WERI-Rb-1 (cell line): ENCODE measurements at regions not wholly inside any gene's neighbourhood (a gene's known extent, or its start where the extent isn't known, plus 50 kb on each side); places are given as distances from the start of the nearest gene placed in this dataset.

ENCODE experiments used
- DNase-seq: peaks from one replicate; pipeline ENCODE4 v3.0.0-alpha.2; 2020
- H3K27ac ChIP-seq: fragments of 250-450 bp; sonication (Bioruptor Pico); 2 replicates; pipeline ENCODE4 v1.5.1; 2020; ENCODE audit warnings: mild to moderate bottlenecking, moderate library complexity
- H3K27me3 ChIP-seq: fragments of 250-450 bp; sonication (Bioruptor Pico); 2 replicates; pipeline ENCODE4 v1.5.1; 2021; ENCODE audit warnings: mild to moderate bottlenecking, low read depth, moderate library complexity; ENCODE audit not compliant: insufficient read depth, severe bottlenecking
- H3K36me3 ChIP-seq: fragments of 250-450 bp; sonication (Bioruptor Pico); 2 replicates; pipeline ENCODE4 v1.5.1; 2020; ENCODE audit warnings: mild to moderate bottlenecking, moderate library complexity
- H3K4me3 ChIP-seq: 2 replicates; pipeline ENCODE4 v1.5.1; 2011; ENCODE audit warnings: low read depth, mild to moderate bottlenecking, control low read depth, low read length
- H3K9me3 ChIP-seq: fragments of 250-450 bp; sonication (Bioruptor Pico); 2 replicates; pipeline ENCODE4 v1.5.1; 2021; ENCODE audit warnings: mild to moderate bottlenecking, moderate library complexity; ENCODE audit not compliant: severe bottlenecking
- TF ChIP-seq, protein P1 (sequence below): IDR thresholded peaks from 2 replicates; pipeline ENCODE4 v1.5.1; 2011; ENCODE audit warnings: low read depth, mild to moderate bottlenecking, control low read depth, inconsistent platforms, low read length

DNA sequence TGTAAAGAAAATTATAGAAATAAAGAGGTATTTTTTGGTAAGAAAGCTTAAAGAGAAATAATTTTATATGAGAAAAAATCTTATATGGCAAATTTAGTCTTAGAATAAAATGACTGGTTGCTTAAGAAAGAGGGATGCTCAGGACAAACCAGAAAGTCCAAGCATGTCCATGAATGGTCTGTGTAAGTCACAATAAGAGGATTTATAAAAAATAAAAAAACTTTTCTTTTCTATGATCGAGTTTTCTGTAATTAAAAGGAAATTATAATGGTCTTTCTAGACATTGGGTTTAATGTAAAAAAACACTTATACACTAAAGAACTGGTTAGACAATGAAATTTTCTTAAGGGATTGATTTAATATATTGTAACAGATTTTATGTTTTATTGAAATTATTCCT is 819.6 kb downstream of the TBC1D22A start:
- peaks cover 20% of the 10 kb centered on the region for H3K9me3 ChIP-seq
- no peak for DNase-seq
- H3K27ac ChIP-seq, result no peak overlapping the region
- TF ChIP-seq, protein P1, sequence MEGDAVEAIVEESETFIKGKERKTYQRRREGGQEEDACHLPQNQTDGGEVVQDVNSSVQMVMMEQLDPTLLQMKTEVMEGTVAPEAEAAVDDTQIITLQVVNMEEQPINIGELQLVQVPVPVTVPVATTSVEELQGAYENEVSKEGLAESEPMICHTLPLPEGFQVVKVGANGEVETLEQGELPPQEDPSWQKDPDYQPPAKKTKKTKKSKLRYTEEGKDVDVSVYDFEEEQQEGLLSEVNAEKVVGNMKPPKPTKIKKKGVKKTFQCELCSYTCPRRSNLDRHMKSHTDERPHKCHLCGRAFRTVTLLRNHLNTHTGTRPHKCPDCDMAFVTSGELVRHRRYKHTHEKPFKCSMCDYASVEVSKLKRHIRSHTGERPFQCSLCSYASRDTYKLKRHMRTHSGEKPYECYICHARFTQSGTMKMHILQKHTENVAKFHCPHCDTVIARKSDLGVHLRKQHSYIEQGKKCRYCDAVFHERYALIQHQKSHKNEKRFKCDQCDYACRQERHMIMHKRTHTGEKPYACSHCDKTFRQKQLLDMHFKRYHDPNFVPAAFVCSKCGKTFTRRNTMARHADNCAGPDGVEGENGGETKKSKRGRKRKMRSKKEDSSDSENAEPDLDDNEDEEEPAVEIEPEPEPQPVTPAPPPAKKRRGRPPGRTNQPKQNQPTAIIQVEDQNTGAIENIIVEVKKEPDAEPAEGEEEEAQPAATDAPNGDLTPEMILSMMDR, result no peak
- H3K27me3 ChIP-seq, result no peaks in the 10 kb centered on the region
- H3K4me3 ChIP-seq, result no peak overlapping the region
- H3K36me3 ChIP-seq, result no peaks in the 10 kb centered on the region

DNA sequence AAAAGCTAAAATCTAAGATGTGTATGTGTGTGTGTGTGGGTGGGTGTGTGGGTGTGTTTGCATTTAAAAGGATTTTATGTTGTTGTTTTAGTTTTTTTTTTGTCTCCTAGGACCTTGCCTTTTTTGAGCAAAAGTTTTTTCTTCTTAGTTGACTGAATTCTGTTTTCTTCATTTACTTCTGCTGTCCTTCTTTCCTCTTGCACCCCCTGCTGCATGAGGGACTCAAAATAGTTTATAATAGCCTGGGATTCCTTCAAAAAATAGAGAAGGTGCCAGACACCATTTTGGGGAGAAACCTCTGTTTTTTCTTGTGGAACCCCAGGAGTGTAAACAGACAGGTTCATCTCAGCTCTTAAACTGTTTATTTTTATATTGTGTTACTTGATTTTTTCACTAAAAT is 817.7 kb downstream of the TBC1D22A start:
- H3K9me3 ChIP-seq, result peaks cover 20% of the 10 kb centered on the region
- no peaks in the 10 kb centered on the region for H3K27me3 ChIP-seq
- no peaks in the 10 kb centered on the region for H3K36me3 ChIP-seq
- no peak overlapping the region for H3K27ac ChIP-seq
- TF ChIP-seq, protein P1, result no peak
- DNase-seq, result no peak
- H3K4me3 ChIP-seq, result no peak overlapping the region

DNA sequence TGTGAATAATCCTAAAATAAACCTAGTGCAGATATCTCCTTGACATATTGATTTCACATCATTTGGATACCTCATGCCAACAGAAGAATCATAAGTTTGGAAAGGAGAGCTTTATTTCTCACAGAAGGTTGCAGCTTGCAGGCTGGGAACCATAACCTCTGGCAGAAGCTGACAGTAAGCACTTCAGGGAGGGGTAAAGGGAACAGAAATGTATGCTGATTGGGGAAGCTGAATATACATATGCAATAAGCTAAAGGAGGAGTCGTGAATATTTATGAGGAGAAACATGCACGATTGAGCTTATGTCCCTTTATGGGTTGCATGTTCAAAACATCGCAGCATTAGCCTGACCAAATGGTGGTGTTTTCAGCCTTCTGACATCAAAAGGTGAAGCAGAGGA is 814.5 kb downstream of the TBC1D22A start:
- no peaks in the 10 kb centered on the region for H3K36me3 ChIP-seq
- H3K9me3 ChIP-seq, result peaks cover 3% of the 10 kb centered on the region
- no peak overlapping the region for H3K27ac ChIP-seq
- H3K27me3 ChIP-seq, result no peaks in the 10 kb centered on the region
- no peak overlapping the region for H3K4me3 ChIP-seq
- DNase-seq, result no peak
- TF ChIP-seq, protein P1, result no peak

DNA sequence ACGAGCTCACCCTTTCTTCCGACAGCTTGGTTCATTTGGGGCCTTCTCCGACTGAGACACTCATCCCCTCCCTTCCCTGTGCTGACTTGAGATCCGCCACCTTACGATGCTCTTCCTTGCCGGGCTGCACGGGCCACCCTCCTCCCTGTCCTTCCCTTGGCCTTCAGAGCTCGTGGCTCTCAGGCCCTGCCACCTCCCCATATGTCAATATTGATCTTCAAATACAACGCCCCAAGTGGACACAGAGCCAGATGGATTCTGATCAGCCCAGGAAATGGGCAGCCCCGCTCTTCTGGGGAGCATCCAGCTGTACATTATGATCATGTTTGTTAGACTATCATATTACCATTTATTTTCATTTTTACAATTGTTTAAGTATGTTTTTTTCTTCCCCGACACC is 812.8 kb downstream of the TBC1D22A start:
- no peaks in the 10 kb centered on the region for H3K36me3 ChIP-seq
- H3K9me3 ChIP-seq, result no peaks in the 10 kb centered on the region
- H3K4me3 ChIP-seq, result no peak overlapping the region
- DNase-seq, result no peak
- H3K27ac ChIP-seq, result no peak overlapping the region
- TF ChIP-seq, protein P1, result no peak
- no peaks in the 10 kb centered on the region for H3K27me3 ChIP-seq

DNA sequence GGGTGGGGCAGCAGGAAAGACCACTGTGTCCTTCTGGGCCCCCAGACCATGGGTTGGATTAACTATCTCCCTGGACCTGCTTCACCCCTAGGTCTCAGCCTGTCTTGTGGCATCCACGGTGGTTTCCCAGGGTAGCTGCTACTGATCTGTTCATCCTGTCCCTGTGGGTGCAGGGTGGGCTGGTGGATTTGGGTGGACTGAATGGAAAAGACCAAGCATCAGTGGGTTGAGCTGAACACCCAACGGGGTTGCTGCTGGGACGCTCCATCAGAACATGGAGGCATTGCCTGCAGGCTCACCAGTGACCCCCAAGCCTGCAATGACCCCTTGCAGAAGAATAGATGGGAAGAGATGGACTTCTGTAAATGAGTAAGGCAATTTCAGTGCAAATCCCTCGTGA is 812.1 kb downstream of the TBC1D22A start:
- Histone ChIP-seq H3K27me3 (no peaks in the 10 kb centered on the region), H3K9me3 (no peaks in the 10 kb centered on the region), H3K36me3 (no peaks in the 10 kb centered on the region), H3K4me3 (no peak overlapping the region), H3K27ac (no peak overlapping the region)
- TF ChIP-seq, protein P1, result no peak
- DNase-seq, result no peak

DNA sequence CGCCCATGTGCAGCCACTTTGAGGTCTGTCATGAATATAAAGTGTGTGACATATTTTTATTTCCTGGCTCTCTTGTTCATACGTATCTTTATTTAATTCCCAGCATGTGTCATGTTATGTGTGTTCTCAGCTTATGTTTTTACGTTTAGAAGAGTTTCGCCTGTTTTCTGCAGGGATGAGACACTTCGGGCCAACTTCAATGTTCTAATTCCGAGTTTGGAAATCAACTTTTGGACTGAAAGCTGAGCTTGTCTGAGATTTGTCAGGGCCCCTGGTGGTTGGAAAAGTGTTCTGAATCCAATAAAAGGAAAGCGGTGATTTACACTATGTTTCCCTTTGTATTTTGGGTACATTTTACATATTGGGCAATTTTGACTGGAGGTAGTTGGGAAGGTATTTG is 810.7 kb downstream of the TBC1D22A start:
- no peaks in the 10 kb centered on the region for H3K27me3 ChIP-seq
- no peak overlapping the region for H3K4me3 ChIP-seq
- TF ChIP-seq, protein P1, result no peak
- H3K36me3 ChIP-seq, result no peaks in the 10 kb centered on the region
- H3K27ac ChIP-seq, result no peak overlapping the region
- DNase-seq, result no peak
- no peaks in the 10 kb centered on the region for H3K9me3 ChIP-seq
